WTC11 (cell line): ENCODE measurements at regions not wholly inside any gene's neighbourhood (a gene's known extent, or its start where the extent isn't known, plus 50 kb on each side); places are given as distances from the start of the nearest gene placed in this dataset.

Experiments
- ATF2 ChIP-seq: sonication (generic); formaldehyde crosslinking; IDR thresholded peaks from 2 replicates; pipeline ENCODE4 v1.8.1; 2022; ENCODE audit warnings: low read depth, missing genetic modification reagents, borderline replicate concordance
- CTCF ChIP-seq: fragments of 200-600 bp; IDR thresholded peaks from 2 replicates; pipeline ENCODE4 v1.8.0; 2022; ENCODE audit warnings: antibody characterized with exemption
- MXD4 ChIP-seq: fragments of 250-450 bp; sonication (Bioruptor Pico); IDR thresholded peaks from 2 replicates; pipeline ENCODE4 v1.8.0; 2021; ENCODE audit warnings: mild to moderate bottlenecking, moderate library complexity, borderline replicate concordance
- RELA ChIP-seq: sonication (generic); formaldehyde crosslinking; IDR thresholded peaks from 2 replicates; pipeline ENCODE4 v1.8.1; 2022; ENCODE audit warnings: missing genetic modification reagents, mild to moderate bottlenecking, borderline replicate concordance

- TF ChIP-seq MXD4 (CRISPR knock-in tag) (no peak), CTCF (no peak), RELA (CRISPR knock-in tag) (no peak), ATF2 (no peak)
These were observed 283.8 kb downstream of the USP25 start for GRCh38 chr21:16013570-16013969.
